Progenitor cell of endocrine pancreas (in vitro differentiated cells): ENCODE measurements at regions not wholly inside any gene's neighbourhood (a gene's known extent, or its start where the extent isn't known, plus 50 kb on each side); places are given as distances from the start of the nearest gene placed in this dataset.

Experiments
- DNase-seq: peaks from one replicate; pipeline ENCODE4 v3.0.0; 2021; ENCODE audit warnings: low spot score; ENCODE audit not compliant: unreplicated experiment
- H3K27ac Mint-ChIP-seq: 2 replicates; pipeline ENCODE4 v1.8.0; 2021; ENCODE audit warnings: mild to moderate bottlenecking, moderate library complexity, mixed read lengths
- H3K27me3 Mint-ChIP-seq: 2 replicates; pipeline ENCODE4 v1.8.0; 2021; ENCODE audit warnings: mixed read lengths
- H3K36me3 Mint-ChIP-seq: 2 replicates; pipeline ENCODE4 v1.8.0; 2022; ENCODE audit warnings: mixed read lengths; ENCODE audit not compliant: insufficient read depth
- H3K4me1 Mint-ChIP-seq: 2 replicates; pipeline ENCODE4 v1.8.0; 2021; ENCODE audit warnings: low read depth, mixed read lengths
- H3K4me3 Mint-ChIP-seq: 2 replicates; pipeline ENCODE4 v1.8.0; 2021; ENCODE audit warnings: low read depth, mild to moderate bottlenecking, moderate library complexity, mixed read lengths
- H3K9me3 Mint-ChIP-seq: 2 replicates; pipeline ENCODE4 v1.8.0; 2021; ENCODE audit warnings: low read depth, mixed read lengths
- TF ChIP-seq, protein P1 (sequence below): fragments of 200-600 bp; sonication (generic); IDR thresholded peaks from one replicate; pipeline ENCODE4 v1.5.0; 2021; ENCODE audit warnings: antibody characterized with exemption, mild to moderate bottlenecking; ENCODE audit not compliant: unreplicated experiment

DNA sequence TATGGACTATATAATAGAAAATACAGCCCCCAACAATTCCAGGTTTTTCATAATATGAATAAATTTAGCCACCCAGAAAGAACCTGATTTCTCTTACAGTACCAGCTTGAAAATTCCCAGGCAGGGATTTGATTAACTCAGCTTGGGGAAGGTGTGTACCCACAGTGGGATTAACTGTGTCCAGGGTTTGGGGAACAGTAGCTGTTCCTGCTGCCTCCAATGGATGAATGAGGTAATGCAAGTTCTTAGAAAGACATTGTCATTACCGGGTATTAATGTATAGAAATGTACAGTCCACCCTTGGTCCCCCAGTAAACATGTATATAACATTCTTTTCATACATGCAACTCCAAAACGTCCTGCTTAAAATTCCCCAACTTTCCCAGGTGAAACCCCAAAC is 115.6 kb downstream of the LRIG3 start:
- DNase-seq, result no peak
- Mint-ChIP-seq H3K9me3 (no peaks in the 10 kb centered on the region), H3K4me3 (no peak overlapping the region), H3K27me3 (no peaks in the 10 kb centered on the region), H3K27ac (no peak overlapping the region), H3K4me1 (peaks cover 12% of the 10 kb centered on the region), H3K36me3 (no peaks in the 10 kb centered on the region)
- TF ChIP-seq, protein P1, sequence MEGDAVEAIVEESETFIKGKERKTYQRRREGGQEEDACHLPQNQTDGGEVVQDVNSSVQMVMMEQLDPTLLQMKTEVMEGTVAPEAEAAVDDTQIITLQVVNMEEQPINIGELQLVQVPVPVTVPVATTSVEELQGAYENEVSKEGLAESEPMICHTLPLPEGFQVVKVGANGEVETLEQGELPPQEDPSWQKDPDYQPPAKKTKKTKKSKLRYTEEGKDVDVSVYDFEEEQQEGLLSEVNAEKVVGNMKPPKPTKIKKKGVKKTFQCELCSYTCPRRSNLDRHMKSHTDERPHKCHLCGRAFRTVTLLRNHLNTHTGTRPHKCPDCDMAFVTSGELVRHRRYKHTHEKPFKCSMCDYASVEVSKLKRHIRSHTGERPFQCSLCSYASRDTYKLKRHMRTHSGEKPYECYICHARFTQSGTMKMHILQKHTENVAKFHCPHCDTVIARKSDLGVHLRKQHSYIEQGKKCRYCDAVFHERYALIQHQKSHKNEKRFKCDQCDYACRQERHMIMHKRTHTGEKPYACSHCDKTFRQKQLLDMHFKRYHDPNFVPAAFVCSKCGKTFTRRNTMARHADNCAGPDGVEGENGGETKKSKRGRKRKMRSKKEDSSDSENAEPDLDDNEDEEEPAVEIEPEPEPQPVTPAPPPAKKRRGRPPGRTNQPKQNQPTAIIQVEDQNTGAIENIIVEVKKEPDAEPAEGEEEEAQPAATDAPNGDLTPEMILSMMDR, result peak; percentile 44

DNA sequence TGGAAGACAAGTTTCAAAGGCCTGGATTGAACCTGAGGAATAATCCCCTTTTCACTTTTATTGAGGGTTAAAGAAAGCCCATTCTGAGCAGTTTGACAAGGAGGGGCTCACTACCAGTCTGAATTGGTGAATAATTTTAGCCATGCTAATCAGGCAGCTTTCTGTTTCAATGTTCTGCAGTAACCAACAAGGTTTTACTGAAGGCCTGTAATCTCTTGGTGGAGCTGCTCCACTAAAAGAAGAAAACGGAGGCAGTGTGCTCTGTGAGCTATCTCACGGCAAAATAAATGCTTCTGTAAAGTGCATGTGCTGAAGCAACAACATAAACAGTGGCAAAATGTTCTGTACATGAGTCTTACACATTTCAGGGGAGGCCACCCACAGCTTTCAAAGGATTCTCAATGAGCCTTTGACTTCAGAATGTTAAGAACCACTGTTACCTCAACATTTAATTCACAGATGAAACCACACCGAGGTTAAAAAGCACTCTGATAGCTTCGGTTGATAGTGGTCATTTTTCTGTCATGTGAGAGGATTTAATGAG is 111.2 kb downstream of the LRIG3 start:
- H3K27ac Mint-ChIP-seq, result no peak overlapping the region
- H3K27me3 Mint-ChIP-seq, result no peaks in the 10 kb centered on the region
- H3K9me3 Mint-ChIP-seq, result no peaks in the 10 kb centered on the region
- DNase-seq, result no peak
- TF ChIP-seq, protein P1, result no peak
- peaks cover 28% of the 10 kb centered on the region for H3K4me1 Mint-ChIP-seq
- H3K4me3 Mint-ChIP-seq, result no peak overlapping the region
- no peaks in the 10 kb centered on the region for H3K36me3 Mint-ChIP-seq

DNA sequence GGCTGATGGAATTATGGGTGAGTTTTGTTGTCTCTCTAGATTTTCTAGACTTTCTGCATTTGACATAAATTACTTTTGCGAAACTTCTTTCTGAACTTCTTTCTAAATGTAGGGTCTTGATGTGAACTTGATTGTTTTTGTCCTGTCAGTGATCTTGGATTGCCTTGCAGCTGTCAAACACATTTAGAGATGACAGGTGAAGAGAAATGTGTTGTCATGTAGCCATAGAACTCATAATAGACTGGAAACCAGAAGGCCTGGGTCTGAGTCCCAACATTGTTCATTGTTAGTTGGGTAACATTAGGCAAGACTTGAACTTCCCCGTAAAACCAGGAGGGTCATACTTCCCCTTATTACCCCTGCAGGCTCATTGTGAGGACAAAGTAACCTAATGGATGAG is 109.0 kb downstream of the LRIG3 start:
- no peak for DNase-seq
- peaks cover 37% of the 10 kb centered on the region for H3K4me1 Mint-ChIP-seq
- TF ChIP-seq, protein P1, result no peak
- H3K9me3 Mint-ChIP-seq, result no peaks in the 10 kb centered on the region
- no peak overlapping the region for H3K4me3 Mint-ChIP-seq
- H3K36me3 Mint-ChIP-seq, result no peaks in the 10 kb centered on the region
- no peaks in the 10 kb centered on the region for H3K27me3 Mint-ChIP-seq
- peak overlapping the region; percentile 27 for H3K27ac Mint-ChIP-seq

DNA sequence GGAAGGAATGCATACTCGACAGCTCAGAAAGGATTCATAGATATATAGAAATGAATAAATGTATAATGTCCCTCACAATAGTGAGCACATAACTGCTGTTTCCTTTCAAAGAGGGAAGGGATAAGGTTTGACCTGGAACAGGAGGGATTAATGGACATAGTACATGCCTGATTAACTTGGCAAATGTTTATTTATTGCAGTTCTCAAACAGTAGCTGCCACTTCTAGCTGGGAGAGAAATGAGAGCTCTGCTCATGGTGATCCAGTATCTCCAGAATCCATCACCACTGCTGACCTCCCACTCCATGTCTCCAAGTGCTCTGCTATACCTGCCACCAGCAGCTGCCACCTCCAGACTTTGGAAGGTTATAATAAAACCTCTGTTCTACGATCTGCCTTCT is 108.1 kb downstream of the LRIG3 start:
- no peak overlapping the region for H3K27ac Mint-ChIP-seq
- TF ChIP-seq, protein P1, result no peak
- H3K9me3 Mint-ChIP-seq, result no peaks in the 10 kb centered on the region
- no peak for DNase-seq
- H3K36me3 Mint-ChIP-seq, result no peaks in the 10 kb centered on the region
- peaks cover 37% of the 10 kb centered on the region for H3K4me1 Mint-ChIP-seq
- H3K4me3 Mint-ChIP-seq, result no peak overlapping the region
- no peaks in the 10 kb centered on the region for H3K27me3 Mint-ChIP-seq

DNA sequence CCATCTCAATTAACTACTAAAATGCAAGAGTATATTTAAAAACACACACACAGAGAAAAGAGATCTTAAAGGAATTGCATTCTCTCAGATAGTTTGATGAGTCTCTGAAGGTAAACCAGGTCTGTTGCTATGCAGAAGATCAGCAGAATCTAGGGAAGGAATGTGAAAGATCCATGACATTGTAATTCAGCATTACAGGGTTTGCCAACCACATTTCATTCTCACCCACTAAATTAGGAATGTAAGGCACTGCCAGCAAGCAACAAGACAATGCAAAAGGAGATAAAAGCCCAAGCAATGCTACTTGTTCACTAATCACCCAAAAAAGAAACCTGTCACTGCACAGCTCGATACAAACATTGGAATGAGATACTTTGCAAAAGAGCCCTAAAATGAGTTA is 106.3 kb downstream of the LRIG3 start:
- Mint-ChIP-seq H3K9me3 (no peaks in the 10 kb centered on the region), H3K27ac (no peak overlapping the region), H3K27me3 (no peaks in the 10 kb centered on the region), H3K36me3 (no peaks in the 10 kb centered on the region), H3K4me1 (peaks cover 37% of the 10 kb centered on the region), H3K4me3 (peak overlapping the region; percentile 50)
- TF ChIP-seq, protein P1, result no peak
- DNase-seq, result no peak
